ENCODE measurements at regions not wholly inside any gene's neighbourhood (a gene's known extent, or its start where the extent isn't known, plus 50 kb on each side); places are given as distances from the start of the nearest gene placed in this dataset.

GRCh38 chr1:182003953-182004586 is 57.4 kb downstream of the ZNF648 start:
- DNase-seq (ENCODE audit: low read depth, low spot score), result peak; percentile 7
- in situ Hi-C loops (cut with HindIII; ENCODE audit: low pct_unique_long_range_greater_than_20kb, low sequenced_read_pairs), result no loop called here

- in situ Hi-C loops (cut with HindIII; ENCODE audit: low pct_unique_long_range_greater_than_20kb, low sequenced_read_pairs), result no loop called here
- DNase-seq (ENCODE audit: low read depth, low spot score), result no peak
These were observed 58.3 kb downstream of the ZNF648 start for GRCh38 chr1:182003025-182003725.

- in situ Hi-C loops (cut with HindIII; ENCODE audit: low pct_unique_long_range_greater_than_20kb, low sequenced_read_pairs), result no loop called here
These were observed 58.9 kb downstream of the ZNF648 start for GRCh38 chr1:182002570-182002969.

GRCh38 chr1:181998858-181999257 is 62.7 kb downstream of the ZNF648 start:
- in situ Hi-C loops (cut with HindIII; ENCODE audit: low pct_unique_long_range_greater_than_20kb, low sequenced_read_pairs), result no loop called here
- DNase-seq (ENCODE audit: low read depth, low spot score), result no peak

More at GRCh38 chr1:182002570-182002969, 58.9 kb downstream of the ZNF648 start:
- DNase-seq (ENCODE audit: low read depth, low spot score), result no peak

GRCh38 chr1:181992072-181992471 is 69.4 kb downstream of the ZNF648 start:
- in situ Hi-C loops (cut with HindIII; ENCODE audit: low pct_unique_long_range_greater_than_20kb, low sequenced_read_pairs), result no loop called here
- no peak for DNase-seq (ENCODE audit: low read depth, low spot score)

GRCh38 chr1:181990728-181991127 is 70.8 kb downstream of the ZNF648 start:
- no peak for DNase-seq (ENCODE audit: low read depth, low spot score)
- in situ Hi-C loops (cut with HindIII; ENCODE audit: low pct_unique_long_range_greater_than_20kb, low sequenced_read_pairs), result no loop called here

GRCh38 chr1:181989261-181989920 is 72.1 kb downstream of the ZNF648 start:
- no peak for DNase-seq (ENCODE audit: low read depth, low spot score)
- in situ Hi-C loops (cut with HindIII; ENCODE audit: low pct_unique_long_range_greater_than_20kb, low sequenced_read_pairs), result no loop called here

- DNase-seq (ENCODE audit: low read depth, low spot score), result no peak
- in situ Hi-C loops (cut with HindIII; ENCODE audit: low pct_unique_long_range_greater_than_20kb, low sequenced_read_pairs), result no loop called here
These were observed 73.5 kb downstream of the ZNF648 start for GRCh38 chr1:181987996-181988395.

GRCh38 chr1:181987334-181987895 is 74.1 kb downstream of the ZNF648 start:
- in situ Hi-C loops (cut with HindIII; ENCODE audit: low pct_unique_long_range_greater_than_20kb, low sequenced_read_pairs), result no loop called here
- DNase-seq (ENCODE audit: low read depth, low spot score), result peak; percentile 84

- in situ Hi-C loops (cut with HindIII; ENCODE audit: low pct_unique_long_range_greater_than_20kb, low sequenced_read_pairs), result no loop called here
- DNase-seq (ENCODE audit: low read depth, low spot score), result no peak
These were observed 74.6 kb downstream of the ZNF648 start for GRCh38 chr1:181986907-181987305.

GRCh38 chr1:181985936-181986906 is 75.3 kb downstream of the ZNF648 start:
- in situ Hi-C loops (cut with HindIII; ENCODE audit: low pct_unique_long_range_greater_than_20kb, low sequenced_read_pairs), result no loop called here
- no peak for DNase-seq (ENCODE audit: low read depth, low spot score)

GRCh38 chr1:181985281-181985680 is 76.2 kb downstream of the ZNF648 start:
- in situ Hi-C loops (cut with HindIII; ENCODE audit: low pct_unique_long_range_greater_than_20kb, low sequenced_read_pairs), result no loop called here
- no peak for DNase-seq (ENCODE audit: low read depth, low spot score)

GRCh38 chr1:181984006-181984405 is 77.5 kb downstream of the ZNF648 start:
- no peak for DNase-seq (ENCODE audit: low read depth, low spot score)
- in situ Hi-C loops (cut with HindIII; ENCODE audit: low pct_unique_long_range_greater_than_20kb, low sequenced_read_pairs), result no loop called here

GRCh38 chr1:181981821-181982220 is 79.7 kb downstream of the ZNF648 start:
- in situ Hi-C loops (cut with HindIII; ENCODE audit: low pct_unique_long_range_greater_than_20kb, low sequenced_read_pairs), result no loop called here
- DNase-seq (ENCODE audit: low read depth, low spot score), result no peak

GRCh38 chr1:181972256-181972655 is 89.3 kb downstream of the ZNF648 start:
- peak; percentile 7 for DNase-seq (ENCODE audit: low read depth, low spot score)
- in situ Hi-C loops (cut with HindIII; ENCODE audit: low pct_unique_long_range_greater_than_20kb, low sequenced_read_pairs), result no loop called here

- in situ Hi-C loops (cut with HindIII; ENCODE audit: low pct_unique_long_range_greater_than_20kb, low sequenced_read_pairs), result no loop called here
- DNase-seq (ENCODE audit: low read depth, low spot score), result no peak
These were observed 90.1 kb downstream of the ZNF648 start for GRCh38 chr1:181971424-181971823.

- in situ Hi-C loops (cut with HindIII; ENCODE audit: low pct_unique_long_range_greater_than_20kb, low sequenced_read_pairs), result no loop called here
- DNase-seq (ENCODE audit: low read depth, low spot score), result no peak
These were observed 91.6 kb downstream of the ZNF648 start for GRCh38 chr1:181969902-181970301.

Data from SK-MEL-5 (cell line).